ENCODE measurements at regions not wholly inside any gene's neighbourhood (a gene's known extent, or its start where the extent isn't known, plus 50 kb on each side); places are given as distances from the start of the nearest gene placed in this dataset.

- H3K4me3 ChIP-seq (ENCODE audit: low read depth, low read length) = no peak overlapping the region
- in situ Hi-C loops (cut with HindIII; ENCODE audit: low sequenced_read_pairs) = loop anchor here (5.0 kb wide), 1 partner anchor 86 kb away; no protein-coding TSS in a partner anchor
- no peak for TF ChIP-seq CTCF (IDR thresholded peaks at IDR 0.05; ENCODE audit: low read depth, low read length, missing control alignments)
- DNase-seq (ENCODE audit: low read depth) = no peak
These were observed 164.2 kb upstream of the LHX1 start for GRCh38 chr17:36773039-36773438.

GRCh38 chr17:36777118-36777517, 160.2 kb upstream of the LHX1 start:
- in situ Hi-C loops (cut with HindIII; ENCODE audit: low sequenced_read_pairs) = no loop called here
- TF ChIP-seq CTCF (IDR thresholded peaks at IDR 0.05; ENCODE audit: low read depth, low read length, missing control alignments) = no peak
- peak; percentile 2 for DNase-seq (ENCODE audit: low read depth)
- H3K4me3 ChIP-seq (ENCODE audit: low read depth, low read length) = no peak overlapping the region

GRCh38 chr17:36778448-36778847, 158.8 kb upstream of the LHX1 start:
- no peak for DNase-seq (ENCODE audit: low read depth)
- no peak overlapping the region for H3K4me3 ChIP-seq (ENCODE audit: low read depth, low read length)
- no peak for TF ChIP-seq CTCF (IDR thresholded peaks at IDR 0.05; ENCODE audit: low read depth, low read length, missing control alignments)
- in situ Hi-C loops (cut with HindIII; ENCODE audit: low sequenced_read_pairs) = no loop called here

GRCh38 chr17:36779550-36779949, 157.7 kb upstream of the LHX1 start:
- no peak for TF ChIP-seq CTCF (IDR thresholded peaks at IDR 0.05; ENCODE audit: low read depth, low read length, missing control alignments)
- DNase-seq (ENCODE audit: low read depth) = no peak
- in situ Hi-C loops (cut with HindIII; ENCODE audit: low sequenced_read_pairs) = no loop called here
- H3K4me3 ChIP-seq (ENCODE audit: low read depth, low read length) = no peak overlapping the region

GRCh38 chr17:36784633-36785032, 152.6 kb upstream of the LHX1 start:
- no peak for DNase-seq (ENCODE audit: low read depth)
- TF ChIP-seq CTCF (IDR thresholded peaks at IDR 0.05; ENCODE audit: low read depth, low read length, missing control alignments) = no peak
- H3K4me3 ChIP-seq (ENCODE audit: low read depth, low read length) = no peak overlapping the region
- in situ Hi-C loops (cut with HindIII; ENCODE audit: low sequenced_read_pairs) = no loop called here

- no peak overlapping the region for H3K4me3 ChIP-seq (ENCODE audit: low read depth, low read length)
- in situ Hi-C loops (cut with HindIII; ENCODE audit: low sequenced_read_pairs) = no loop called here
- no peak for DNase-seq (ENCODE audit: low read depth)
- TF ChIP-seq CTCF (IDR thresholded peaks at IDR 0.05; ENCODE audit: low read depth, low read length, missing control alignments) = no peak
These were observed 150.4 kb upstream of the LHX1 start for GRCh38 chr17:36786867-36787266.

Data from astrocyte of the cerebellum (primary cell).